ENCODE measurements at regions not wholly inside any gene's neighbourhood (a gene's known extent, or its start where the extent isn't known, plus 50 kb on each side); places are given as distances from the start of the nearest gene placed in this dataset.

DNA sequence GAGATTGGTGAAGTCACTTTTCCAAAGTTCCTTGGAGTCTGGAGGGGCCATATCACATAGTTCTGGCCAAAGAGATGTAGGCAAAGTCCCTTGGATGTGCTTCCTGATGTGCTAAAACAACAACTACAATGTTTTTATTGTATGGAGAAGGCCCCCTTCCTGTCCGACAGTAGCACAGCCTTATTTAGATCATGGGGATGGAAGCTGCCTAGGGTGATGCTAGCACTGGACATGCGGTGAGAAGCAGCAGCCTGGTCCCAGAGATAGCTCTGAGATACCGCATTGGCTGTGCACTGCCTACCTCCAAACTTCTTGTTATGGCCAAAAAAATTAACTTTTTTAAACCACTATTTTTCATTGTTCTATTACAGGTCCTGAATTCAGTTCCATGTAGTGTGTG lies 137.6 kb downstream of the AQP9 start:
- Histone ChIP-seq H3K27ac (no peak overlapping the region), H3K27me3 (ENCODE audit: insufficient read depth, low read depth, severe bottlenecking) (no peaks in the 10 kb centered on the region), H3K4me3 (ENCODE audit: low read depth, low read length) (no peak overlapping the region), H3K36me3 (no peaks in the 10 kb centered on the region), H3K9me3 (ENCODE audit: severe bottlenecking) (peaks cover 6% of the 10 kb centered on the region)
- TF ChIP-seq, protein P1, sequence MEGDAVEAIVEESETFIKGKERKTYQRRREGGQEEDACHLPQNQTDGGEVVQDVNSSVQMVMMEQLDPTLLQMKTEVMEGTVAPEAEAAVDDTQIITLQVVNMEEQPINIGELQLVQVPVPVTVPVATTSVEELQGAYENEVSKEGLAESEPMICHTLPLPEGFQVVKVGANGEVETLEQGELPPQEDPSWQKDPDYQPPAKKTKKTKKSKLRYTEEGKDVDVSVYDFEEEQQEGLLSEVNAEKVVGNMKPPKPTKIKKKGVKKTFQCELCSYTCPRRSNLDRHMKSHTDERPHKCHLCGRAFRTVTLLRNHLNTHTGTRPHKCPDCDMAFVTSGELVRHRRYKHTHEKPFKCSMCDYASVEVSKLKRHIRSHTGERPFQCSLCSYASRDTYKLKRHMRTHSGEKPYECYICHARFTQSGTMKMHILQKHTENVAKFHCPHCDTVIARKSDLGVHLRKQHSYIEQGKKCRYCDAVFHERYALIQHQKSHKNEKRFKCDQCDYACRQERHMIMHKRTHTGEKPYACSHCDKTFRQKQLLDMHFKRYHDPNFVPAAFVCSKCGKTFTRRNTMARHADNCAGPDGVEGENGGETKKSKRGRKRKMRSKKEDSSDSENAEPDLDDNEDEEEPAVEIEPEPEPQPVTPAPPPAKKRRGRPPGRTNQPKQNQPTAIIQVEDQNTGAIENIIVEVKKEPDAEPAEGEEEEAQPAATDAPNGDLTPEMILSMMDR (IDR thresholded peaks at IDR 0.05; ENCODE audit: low read depth, low read length) = no peak
- DNase-seq = no peak

DNA sequence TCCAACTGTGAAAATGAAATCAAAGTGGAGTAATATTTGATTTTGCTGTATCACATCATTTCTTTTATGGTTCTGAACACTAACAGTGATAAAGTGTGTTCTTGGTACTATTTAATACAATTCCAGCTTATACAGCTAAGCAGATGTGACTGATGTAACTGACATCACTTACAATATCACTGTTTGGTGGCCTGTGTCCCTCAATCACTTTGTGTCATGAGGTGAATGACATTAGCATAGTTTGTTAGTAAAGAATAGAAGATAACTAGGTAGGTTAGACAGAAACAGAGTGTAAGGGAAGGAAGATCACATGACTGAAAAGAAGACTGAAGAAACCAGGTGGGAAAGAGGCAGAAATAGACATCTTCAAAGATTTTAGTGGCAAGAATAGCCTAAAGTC lies 138.7 kb downstream of the AQP9 start:
- no peak for DNase-seq
- H3K27me3 ChIP-seq (ENCODE audit: insufficient read depth, low read depth, severe bottlenecking) = no peaks in the 10 kb centered on the region
- TF ChIP-seq, protein P1 (IDR thresholded peaks at IDR 0.05; ENCODE audit: low read depth, low read length) = no peak

DNA sequence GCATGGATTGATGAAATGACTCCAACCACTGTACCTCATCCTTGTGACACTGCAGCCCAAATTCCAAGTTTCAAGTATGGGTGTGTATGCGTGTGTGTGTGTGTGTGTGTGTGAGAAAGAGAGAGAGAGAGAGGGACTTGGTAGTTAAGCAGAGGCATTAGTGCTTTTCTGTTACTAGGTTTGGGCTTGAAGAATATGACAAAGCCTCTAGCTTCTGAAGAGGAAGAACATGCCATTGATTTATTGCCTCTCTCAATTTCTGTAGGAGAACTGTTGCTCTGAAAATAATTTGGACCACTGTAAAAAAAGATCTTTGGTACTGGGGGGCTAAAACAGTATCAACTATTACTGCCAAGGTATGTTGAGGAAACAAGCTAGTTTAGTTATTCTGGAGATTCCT lies 139.2 kb downstream of the AQP9 start:
- Histone ChIP-seq H3K9me3 (ENCODE audit: severe bottlenecking) (no peaks in the 10 kb centered on the region), H3K36me3 (no peaks in the 10 kb centered on the region), H3K4me3 (ENCODE audit: low read depth, low read length) (no peak overlapping the region), H3K27me3 (ENCODE audit: insufficient read depth, low read depth, severe bottlenecking) (no peaks in the 10 kb centered on the region), H3K27ac (no peak overlapping the region)
- TF ChIP-seq, protein P1 (IDR thresholded peaks at IDR 0.05; ENCODE audit: low read depth, low read length) = no peak
- DNase-seq = no peak

More for the DNA sequence above, 138.7 kb downstream of the AQP9 start:
- Histone ChIP-seq H3K27ac (no peak overlapping the region), H3K36me3 (no peaks in the 10 kb centered on the region), H3K4me3 (ENCODE audit: low read depth, low read length) (no peak overlapping the region), H3K9me3 (ENCODE audit: severe bottlenecking) (peaks cover 2% of the 10 kb centered on the region)

DNA sequence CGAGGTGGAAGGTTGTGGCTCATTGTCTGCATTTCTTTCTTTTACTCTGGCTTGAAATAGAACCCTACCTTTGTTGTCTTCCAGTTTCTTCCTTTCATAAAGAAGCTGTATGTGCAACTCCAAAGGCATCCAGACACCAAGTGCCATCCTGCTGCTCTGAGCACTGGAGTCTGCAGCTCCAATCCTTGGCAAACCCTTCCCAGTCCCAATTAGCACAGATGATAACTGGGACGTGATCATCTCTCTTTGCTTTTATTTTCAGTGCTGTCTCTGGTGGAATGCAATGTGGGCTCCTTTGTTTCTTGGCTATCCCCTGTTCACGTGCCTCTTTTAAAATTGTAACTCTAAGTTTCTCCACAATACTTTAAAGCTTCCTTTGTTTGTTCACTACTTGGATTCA lies 140.9 kb downstream of the AQP9 start:
- Histone ChIP-seq H3K27me3 (ENCODE audit: insufficient read depth, low read depth, severe bottlenecking) (no peaks in the 10 kb centered on the region), H3K4me3 (ENCODE audit: low read depth, low read length) (no peak overlapping the region), H3K36me3 (no peaks in the 10 kb centered on the region), H3K27ac (no peak overlapping the region), H3K9me3 (ENCODE audit: severe bottlenecking) (no peaks in the 10 kb centered on the region)
- no peak for DNase-seq
- TF ChIP-seq, protein P1 (IDR thresholded peaks at IDR 0.05; ENCODE audit: low read depth, low read length) = no peak

DNA sequence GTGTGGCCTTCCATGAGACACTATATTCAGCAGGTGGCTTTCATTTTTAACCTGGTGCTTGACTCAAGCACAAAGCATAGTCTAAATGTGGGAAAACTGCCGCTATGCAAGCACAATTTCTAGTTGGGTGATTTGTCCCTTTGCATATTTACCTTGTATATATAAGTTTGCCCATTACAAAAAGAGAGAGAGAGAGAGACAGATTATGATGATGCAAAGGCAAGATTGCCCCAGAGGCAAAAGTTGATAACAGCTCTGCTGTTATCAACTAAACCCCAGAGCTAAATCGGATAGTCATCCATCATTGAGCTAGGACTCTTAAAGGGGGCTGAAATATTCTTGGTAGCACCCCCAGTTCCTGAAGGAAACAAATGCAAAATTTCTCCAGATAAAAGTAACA lies 141.5 kb downstream of the AQP9 start:
- no peaks in the 10 kb centered on the region for H3K36me3 ChIP-seq
- H3K27me3 ChIP-seq (ENCODE audit: insufficient read depth, low read depth, severe bottlenecking) = no peaks in the 10 kb centered on the region
- TF ChIP-seq, protein P1 (IDR thresholded peaks at IDR 0.05; ENCODE audit: low read depth, low read length) = no peak
- no peak overlapping the region for H3K27ac ChIP-seq
- no peak overlapping the region for H3K4me3 ChIP-seq (ENCODE audit: low read depth, low read length)
- DNase-seq = no peak
- no peaks in the 10 kb centered on the region for H3K9me3 ChIP-seq (ENCODE audit: severe bottlenecking)

DNA sequence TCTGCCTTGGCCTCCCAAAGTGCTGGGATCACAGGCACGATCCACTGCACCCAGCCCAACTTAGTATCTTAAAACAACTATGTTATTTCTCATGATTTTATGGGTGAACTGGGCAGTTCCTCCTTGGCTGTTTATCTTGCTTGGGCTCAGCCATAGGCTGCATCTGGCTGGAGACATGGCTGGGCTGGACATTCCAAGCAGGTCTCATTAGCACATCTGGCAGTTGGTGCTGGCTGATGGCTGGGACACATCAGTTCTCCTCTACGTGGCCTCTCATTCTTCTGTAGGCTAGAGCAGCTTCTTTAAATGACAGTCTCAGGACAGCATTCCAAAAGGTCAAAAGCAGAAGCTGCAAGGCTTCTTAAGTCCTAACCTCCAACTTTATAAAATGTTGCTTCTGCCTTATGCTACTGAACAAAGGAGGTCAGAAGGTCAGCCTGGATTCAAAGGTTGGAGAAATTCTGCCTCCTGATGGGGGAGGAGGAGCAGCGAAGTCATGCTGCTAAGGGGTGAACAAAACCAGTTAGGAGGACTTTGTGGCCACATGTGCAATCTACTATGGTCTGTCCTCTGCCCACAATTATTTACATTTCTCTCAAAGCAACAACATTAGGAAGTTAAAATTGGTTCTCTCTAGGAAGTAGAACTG lies 144.0 kb downstream of the AQP9 start:
- DNase-seq = no peak
- TF ChIP-seq, protein P1 (IDR thresholded peaks at IDR 0.05; ENCODE audit: low read depth, low read length) = no peak
- Histone ChIP-seq H3K36me3 (no peaks in the 10 kb centered on the region), H3K27ac (no peak overlapping the region), H3K4me3 (ENCODE audit: low read depth, low read length) (no peak overlapping the region), H3K27me3 (ENCODE audit: insufficient read depth, low read depth, severe bottlenecking) (no peaks in the 10 kb centered on the region), H3K9me3 (ENCODE audit: severe bottlenecking) (no peaks in the 10 kb centered on the region)
